ENCODE measurements at regions not wholly inside any gene's neighbourhood (a gene's known extent, or its start where the extent isn't known, plus 50 kb on each side); places are given as distances from the start of the nearest gene placed in this dataset.

- H3K9ac ChIP-seq (ENCODE audit: low read depth in 1 of 3, low read length in 3 of 3), result no peak overlapping the region
- no peak overlapping the region for H3K4me3 ChIP-seq (ENCODE audit: low read length in 3 of 3)
- peaks cover 0 to 4% (median 0%) of the 10 kb centered on the region in 3 donors for H3K9me3 ChIP-seq (ENCODE audit: control insufficient read depth in 3 of 3, low read length in 3 of 3)
- H3K4me1 ChIP-seq (ENCODE audit: control insufficient read depth in 3 of 3, insufficient read depth in 3 of 3, low read length in 3 of 3), result no peaks in the 10 kb centered on the region
- H3K27me3 ChIP-seq (ENCODE audit: control insufficient read depth in 3 of 3, insufficient read depth in 3 of 3, low read length in 3 of 3), result no peaks in the 10 kb centered on the region
- no peak overlapping the region for H3K27ac ChIP-seq (ENCODE audit: low read depth, low read length)
- H3K36me3 ChIP-seq (ENCODE audit: control insufficient read depth in 3 of 3, insufficient read depth in 3 of 3, low read length in 3 of 3), result no peaks in the 10 kb centered on the region
Observed at GRCh38 chr16:5490499-5490898, 392.9 kb upstream of the EEF2KMT start.

DNA sequence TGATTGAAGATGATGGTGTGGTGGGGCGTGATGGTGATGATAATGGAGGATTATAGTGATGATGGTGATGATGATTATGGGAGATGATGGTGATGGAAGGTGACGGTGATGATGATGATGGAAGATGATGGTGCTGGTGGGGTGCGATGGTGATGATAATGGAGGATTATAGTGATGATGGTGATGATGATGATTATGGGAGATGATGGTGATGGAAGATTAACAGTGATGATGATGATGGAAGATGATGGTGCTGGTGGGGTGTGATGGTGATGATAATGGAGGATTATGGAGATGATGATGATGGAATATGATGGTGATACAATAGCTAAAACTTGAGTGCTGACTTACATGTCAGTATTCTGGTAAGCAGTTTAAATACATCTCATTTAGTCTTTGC, 391.0 kb upstream of the EEF2KMT start:
- no peak overlapping the region for H3K9ac ChIP-seq (ENCODE audit: low read depth in 1 of 3, low read length in 3 of 3)
- no peaks in the 10 kb centered on the region for H3K27me3 ChIP-seq (ENCODE audit: control insufficient read depth in 3 of 3, insufficient read depth in 3 of 3, low read length in 3 of 3)
- no peak overlapping the region for H3K4me3 ChIP-seq (ENCODE audit: low read length in 3 of 3)
- H3K9me3 ChIP-seq (ENCODE audit: control insufficient read depth in 3 of 3, low read length in 3 of 3), result peaks cover 0 to 4% (median 0%) of the 10 kb centered on the region in 3 donors
- H3K4me1 ChIP-seq (ENCODE audit: control insufficient read depth in 3 of 3, insufficient read depth in 3 of 3, low read length in 3 of 3), result no peaks in the 10 kb centered on the region
- no peaks in the 10 kb centered on the region for H3K36me3 ChIP-seq (ENCODE audit: control insufficient read depth in 3 of 3, insufficient read depth in 3 of 3, low read length in 3 of 3)
- no peak overlapping the region for H3K27ac ChIP-seq (ENCODE audit: low read depth, low read length)

DNA sequence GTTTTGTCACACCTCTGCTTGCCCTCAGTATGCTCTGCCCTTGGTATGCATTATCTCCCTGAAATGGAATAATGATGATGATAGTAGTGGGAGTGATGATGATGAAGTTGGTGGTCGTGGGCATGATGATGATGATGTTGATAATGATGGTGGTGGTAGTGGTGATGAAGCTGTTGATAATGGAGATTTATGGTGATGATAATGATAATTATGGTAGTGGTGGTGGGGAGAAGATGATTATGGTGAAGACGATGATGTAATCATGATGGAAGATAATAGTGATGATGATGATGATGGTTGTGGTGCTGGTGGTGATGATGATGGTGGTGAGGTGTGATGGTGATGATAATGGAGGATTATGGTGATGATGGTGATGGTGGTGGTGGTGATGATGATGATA, 390.1 kb upstream of the EEF2KMT start:
- Histone ChIP-seq H3K27me3 (ENCODE audit: control insufficient read depth in 3 of 3, insufficient read depth in 3 of 3, low read length in 3 of 3) (no peaks in the 10 kb centered on the region), H3K27ac (ENCODE audit: low read depth, low read length) (no peak overlapping the region), H3K9me3 (ENCODE audit: control insufficient read depth in 3 of 3, low read length in 3 of 3) (peaks cover 0 to 4% (median 0%) of the 10 kb centered on the region in 3 donors), H3K9ac (ENCODE audit: low read depth in 1 of 3, low read length in 3 of 3) (no peak overlapping the region), H3K36me3 (ENCODE audit: control insufficient read depth in 3 of 3, insufficient read depth in 3 of 3, low read length in 3 of 3) (no peaks in the 10 kb centered on the region), H3K4me3 (ENCODE audit: low read length in 3 of 3) (no peak overlapping the region), H3K4me1 (ENCODE audit: control insufficient read depth in 3 of 3, insufficient read depth in 3 of 3, low read length in 3 of 3) (no peaks in the 10 kb centered on the region)

GRCh38 chr16:5482256-5482655, 384.7 kb upstream of the EEF2KMT start:
- no peaks in the 10 kb centered on the region for H3K36me3 ChIP-seq (ENCODE audit: control insufficient read depth in 3 of 3, insufficient read depth in 3 of 3, low read length in 3 of 3)
- H3K27ac ChIP-seq (ENCODE audit: low read depth, low read length), result no peak overlapping the region
- H3K9me3 ChIP-seq (ENCODE audit: control insufficient read depth in 3 of 3, low read length in 3 of 3), result peaks cover 0 to 3% (median 0%) of the 10 kb centered on the region in 3 donors
- H3K4me3 ChIP-seq (ENCODE audit: low read length in 3 of 3), result no peak overlapping the region
- H3K4me1 ChIP-seq (ENCODE audit: control insufficient read depth in 3 of 3, insufficient read depth in 3 of 3, low read length in 3 of 3), result no peaks in the 10 kb centered on the region
- peaks cover 0 to 3% (median 0%) of the 10 kb centered on the region in 3 donors for H3K27me3 ChIP-seq (ENCODE audit: control insufficient read depth in 3 of 3, insufficient read depth in 3 of 3, low read length in 3 of 3)
- no peak overlapping the region for H3K9ac ChIP-seq (ENCODE audit: low read depth in 1 of 3, low read length in 3 of 3)

GRCh38 chr16:5480431-5481195, 383.0 kb upstream of the EEF2KMT start:
- no peak overlapping the region for H3K9ac ChIP-seq (ENCODE audit: low read depth in 1 of 3, low read length in 3 of 3)
- H3K36me3 ChIP-seq (ENCODE audit: control insufficient read depth in 3 of 3, insufficient read depth in 3 of 3, low read length in 3 of 3), result no peaks in the 10 kb centered on the region
- peaks cover 0 to 3% (median 0%) of the 10 kb centered on the region in 3 donors for H3K27me3 ChIP-seq (ENCODE audit: control insufficient read depth in 3 of 3, insufficient read depth in 3 of 3, low read length in 3 of 3)
- no peak overlapping the region for H3K4me3 ChIP-seq (ENCODE audit: low read length in 3 of 3)
- peaks cover 0 to 3% (median 0%) of the 10 kb centered on the region in 3 donors for H3K9me3 ChIP-seq (ENCODE audit: control insufficient read depth in 3 of 3, low read length in 3 of 3)
- H3K27ac ChIP-seq (ENCODE audit: low read depth, low read length), result no peak overlapping the region
- H3K4me1 ChIP-seq (ENCODE audit: control insufficient read depth in 3 of 3, insufficient read depth in 3 of 3, low read length in 3 of 3), result no peaks in the 10 kb centered on the region

DNA sequence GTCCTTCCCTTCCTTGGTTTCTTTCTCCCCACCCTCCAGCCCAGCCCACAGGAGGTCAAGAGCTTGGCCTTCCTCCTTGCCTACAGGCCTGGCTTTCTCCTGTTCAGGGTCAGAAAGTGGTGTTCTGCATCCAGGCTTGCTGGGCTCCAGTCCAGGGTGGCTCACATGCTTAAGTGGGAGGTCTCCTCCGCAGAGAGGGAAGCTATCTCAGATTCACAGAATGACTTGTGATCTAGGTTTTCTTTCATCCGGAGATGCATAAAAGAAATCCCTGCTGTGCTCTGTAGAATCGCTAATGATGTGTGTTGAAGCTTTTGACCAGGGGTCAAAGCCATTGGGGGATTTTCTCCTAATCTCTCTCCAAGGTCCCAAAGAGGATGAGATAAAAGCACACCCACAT, 382.3 kb upstream of the EEF2KMT start:
- no peak overlapping the region for H3K27ac ChIP-seq (ENCODE audit: low read depth, low read length)
- H3K27me3 ChIP-seq (ENCODE audit: control insufficient read depth in 3 of 3, insufficient read depth in 3 of 3, low read length in 3 of 3), result peaks cover 0 to 3% (median 0%) of the 10 kb centered on the region in 3 donors
- peaks cover 0 to 3% (median 0%) of the 10 kb centered on the region in 3 donors for H3K9me3 ChIP-seq (ENCODE audit: control insufficient read depth in 3 of 3, low read length in 3 of 3)
- no peak overlapping the region for H3K9ac ChIP-seq (ENCODE audit: low read depth in 1 of 3, low read length in 3 of 3)
- no peaks in the 10 kb centered on the region for H3K4me1 ChIP-seq (ENCODE audit: control insufficient read depth in 3 of 3, insufficient read depth in 3 of 3, low read length in 3 of 3)
- H3K36me3 ChIP-seq (ENCODE audit: control insufficient read depth in 3 of 3, insufficient read depth in 3 of 3, low read length in 3 of 3), result no peaks in the 10 kb centered on the region
- no peak overlapping the region for H3K4me3 ChIP-seq (ENCODE audit: low read length in 3 of 3)

GRCh38 chr16:5478036-5478435, 380.4 kb upstream of the EEF2KMT start:
- Histone ChIP-seq H3K9ac (ENCODE audit: low read depth in 1 of 3, low read length in 3 of 3) (no peak overlapping the region), H3K9me3 (ENCODE audit: control insufficient read depth in 3 of 3, low read length in 3 of 3) (peaks cover 0 to 3% (median 0%) of the 10 kb centered on the region in 3 donors), H3K27ac (ENCODE audit: low read depth, low read length) (no peak overlapping the region), H3K36me3 (ENCODE audit: control insufficient read depth in 3 of 3, insufficient read depth in 3 of 3, low read length in 3 of 3) (no peaks in the 10 kb centered on the region), H3K27me3 (ENCODE audit: control insufficient read depth in 3 of 3, insufficient read depth in 3 of 3, low read length in 3 of 3) (peaks cover 0 to 3% (median 0%) of the 10 kb centered on the region in 3 donors), H3K4me3 (ENCODE audit: low read length in 3 of 3) (no peak overlapping the region), H3K4me1 (ENCODE audit: control insufficient read depth in 3 of 3, insufficient read depth in 3 of 3, low read length in 3 of 3) (no peaks in the 10 kb centered on the region)

DNA sequence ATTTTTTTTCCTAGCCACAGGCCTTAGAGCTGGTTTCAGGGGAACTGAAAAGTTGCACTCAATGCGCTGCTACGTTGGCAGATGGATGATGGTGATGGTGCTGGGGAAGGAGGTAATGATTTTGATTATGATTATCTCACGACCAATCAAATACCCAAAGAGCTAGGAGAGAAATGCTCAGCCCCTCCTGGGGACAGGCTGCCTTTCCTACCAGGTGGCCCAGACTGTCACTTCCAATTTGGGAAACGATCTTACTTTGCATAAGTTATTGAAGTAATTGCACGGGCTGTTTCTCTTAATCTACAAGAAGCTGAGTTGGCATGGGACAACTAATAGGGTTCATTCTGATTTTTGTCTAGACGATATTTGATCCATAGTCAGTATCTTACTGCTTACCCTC, 379.7 kb upstream of the EEF2KMT start:
- Histone ChIP-seq H3K27ac (ENCODE audit: low read depth, low read length) (no peak overlapping the region), H3K4me3 (ENCODE audit: low read length in 3 of 3) (no peak overlapping the region), H3K9me3 (ENCODE audit: control insufficient read depth in 3 of 3, low read length in 3 of 3) (no peaks in the 10 kb centered on the region), H3K27me3 (ENCODE audit: control insufficient read depth in 3 of 3, insufficient read depth in 3 of 3, low read length in 3 of 3) (peaks cover 0 to 3% (median 0%) of the 10 kb centered on the region in 3 donors), H3K4me1 (ENCODE audit: control insufficient read depth in 3 of 3, insufficient read depth in 3 of 3, low read length in 3 of 3) (no peaks in the 10 kb centered on the region), H3K36me3 (ENCODE audit: control insufficient read depth in 3 of 3, insufficient read depth in 3 of 3, low read length in 3 of 3) (no peaks in the 10 kb centered on the region), H3K9ac (ENCODE audit: low read depth in 1 of 3, low read length in 3 of 3) (no peak overlapping the region)

DNA sequence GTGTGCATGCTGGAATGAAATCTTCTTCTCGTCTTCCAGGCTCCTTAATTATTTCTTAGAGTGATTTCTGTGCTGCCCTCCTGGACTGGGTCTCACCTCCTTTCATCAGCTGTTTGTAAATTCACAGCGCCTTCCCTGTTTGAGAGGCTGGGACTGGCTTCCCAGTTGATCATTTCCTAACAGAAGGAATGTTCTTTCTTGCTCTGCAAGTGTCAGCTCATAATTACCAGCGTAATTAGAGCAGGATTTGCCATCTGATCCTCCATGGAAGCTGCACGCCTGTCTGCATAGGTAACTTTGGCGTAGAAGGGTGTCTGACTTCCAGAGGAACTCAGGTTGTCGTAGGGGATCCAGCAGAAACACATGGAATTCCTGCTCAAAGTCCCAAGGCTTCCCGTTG, 375.0 kb upstream of the EEF2KMT start:
- no peak overlapping the region for H3K9ac ChIP-seq (ENCODE audit: low read depth in 1 of 3, low read length in 3 of 3)
- no peaks in the 10 kb centered on the region for H3K27me3 ChIP-seq (ENCODE audit: control insufficient read depth in 3 of 3, insufficient read depth in 3 of 3, low read length in 3 of 3)
- no peaks in the 10 kb centered on the region for H3K36me3 ChIP-seq (ENCODE audit: control insufficient read depth in 3 of 3, insufficient read depth in 3 of 3, low read length in 3 of 3)
- peaks cover 0 to 4% (median 3%) of the 10 kb centered on the region in 3 donors for H3K9me3 ChIP-seq (ENCODE audit: control insufficient read depth in 3 of 3, low read length in 3 of 3)
- H3K4me1 ChIP-seq (ENCODE audit: control insufficient read depth in 3 of 3, insufficient read depth in 3 of 3, low read length in 3 of 3), result no peaks in the 10 kb centered on the region
- no peak overlapping the region for H3K27ac ChIP-seq (ENCODE audit: low read depth, low read length)
- no peak overlapping the region for H3K4me3 ChIP-seq (ENCODE audit: low read length in 3 of 3)

GRCh38 chr16:5468488-5468887, 370.9 kb upstream of the EEF2KMT start:
- no peak overlapping the region for H3K27ac ChIP-seq (ENCODE audit: low read depth, low read length)
- H3K27me3 ChIP-seq (ENCODE audit: control insufficient read depth in 3 of 3, insufficient read depth in 3 of 3, low read length in 3 of 3), result no peaks in the 10 kb centered on the region
- H3K9me3 ChIP-seq (ENCODE audit: control insufficient read depth in 3 of 3, low read length in 3 of 3), result peaks cover 0 to 4% (median 3%) of the 10 kb centered on the region in 3 donors
- no peak overlapping the region for H3K9ac ChIP-seq (ENCODE audit: low read depth in 1 of 3, low read length in 3 of 3)
- no peaks in the 10 kb centered on the region for H3K4me1 ChIP-seq (ENCODE audit: control insufficient read depth in 3 of 3, insufficient read depth in 3 of 3, low read length in 3 of 3)
- H3K36me3 ChIP-seq (ENCODE audit: control insufficient read depth in 3 of 3, insufficient read depth in 3 of 3, low read length in 3 of 3), result no peaks in the 10 kb centered on the region
- H3K4me3 ChIP-seq (ENCODE audit: low read length in 3 of 3), result no peak overlapping the region
